NCI-H69 (cell line): ENCODE measurements at regions not wholly inside any gene's neighbourhood (a gene's known extent, or its start where the extent isn't known, plus 50 kb on each side); places are given as distances from the start of the nearest gene placed in this dataset.
"Not testable (repeated sequence)": the region's sequence is repeated elsewhere in the genome, so short reads cannot be mapped to it uniquely, and the experiment has no call there.

Experiments used
- DNase-seq: peaks from one replicate; lab custom pipeline; 2025; lab: John Stamatoyannopoulos, UW

DNA sequence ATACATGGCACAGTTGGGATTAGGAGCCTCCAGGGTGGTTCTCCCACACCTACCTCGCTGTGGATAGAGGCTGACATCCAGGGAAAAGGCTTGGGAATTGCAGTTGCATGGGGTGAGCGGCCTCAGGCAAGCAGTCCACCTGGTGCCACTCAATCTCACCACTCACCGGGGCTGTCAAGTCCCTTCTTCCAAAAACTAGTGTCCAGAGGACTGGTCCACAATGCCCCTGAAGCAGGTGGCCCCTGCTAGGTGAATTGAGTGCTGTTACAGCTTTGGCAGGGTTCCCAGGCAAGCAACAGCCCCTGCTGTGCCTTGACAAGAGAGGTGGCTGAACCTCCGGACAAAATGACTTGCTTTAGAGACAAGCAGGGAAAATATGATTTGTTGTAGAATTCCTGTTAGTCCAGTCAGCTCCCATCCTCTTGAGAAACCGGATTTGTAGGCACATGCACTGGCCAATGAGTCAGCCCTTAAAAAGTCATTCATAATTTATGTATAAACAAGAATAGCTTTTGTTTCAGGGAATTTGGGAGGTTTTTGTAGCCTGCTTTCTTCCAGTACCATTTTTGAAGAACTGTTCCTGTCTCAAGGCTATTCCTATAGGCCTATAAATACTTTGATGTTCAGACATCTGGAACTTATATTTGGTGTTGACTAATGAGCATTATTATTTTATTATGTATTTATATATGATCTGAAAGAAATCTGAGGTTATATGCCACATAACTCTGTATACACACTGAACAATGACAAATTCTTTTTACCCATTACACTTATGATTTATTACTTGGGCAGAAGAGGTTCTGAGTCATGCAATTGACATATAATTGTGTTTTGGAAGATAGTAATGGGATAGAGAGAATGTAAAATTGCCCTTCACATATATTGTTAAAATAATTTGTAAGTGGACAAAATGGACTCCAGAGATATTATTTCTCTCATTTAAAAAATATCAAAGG, 411.1 kb downstream of the ACTL7B start:
- peak; percentile 98 for DNase-seq

DNA sequence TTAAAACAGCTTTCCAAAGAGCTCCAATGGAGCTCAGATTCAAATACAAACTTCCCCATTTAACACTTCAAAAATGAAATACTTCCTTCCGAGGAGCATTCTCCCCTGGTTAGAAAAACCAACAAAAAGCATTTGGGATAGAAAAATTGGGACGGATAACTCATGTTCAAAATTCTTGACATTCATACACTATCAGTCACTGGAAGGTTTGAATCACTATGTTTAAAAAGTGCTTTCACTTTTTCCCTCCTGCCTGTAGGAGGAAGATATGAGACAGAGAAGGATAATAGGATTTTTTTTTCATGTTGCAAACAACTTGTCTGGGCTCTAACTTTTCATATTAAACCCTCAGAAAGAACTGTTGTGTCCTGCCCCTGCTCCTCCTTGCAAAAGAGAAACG, 412.0 kb downstream of the ACTL7B start:
- DNase-seq: peak; percentile 23

DNA sequence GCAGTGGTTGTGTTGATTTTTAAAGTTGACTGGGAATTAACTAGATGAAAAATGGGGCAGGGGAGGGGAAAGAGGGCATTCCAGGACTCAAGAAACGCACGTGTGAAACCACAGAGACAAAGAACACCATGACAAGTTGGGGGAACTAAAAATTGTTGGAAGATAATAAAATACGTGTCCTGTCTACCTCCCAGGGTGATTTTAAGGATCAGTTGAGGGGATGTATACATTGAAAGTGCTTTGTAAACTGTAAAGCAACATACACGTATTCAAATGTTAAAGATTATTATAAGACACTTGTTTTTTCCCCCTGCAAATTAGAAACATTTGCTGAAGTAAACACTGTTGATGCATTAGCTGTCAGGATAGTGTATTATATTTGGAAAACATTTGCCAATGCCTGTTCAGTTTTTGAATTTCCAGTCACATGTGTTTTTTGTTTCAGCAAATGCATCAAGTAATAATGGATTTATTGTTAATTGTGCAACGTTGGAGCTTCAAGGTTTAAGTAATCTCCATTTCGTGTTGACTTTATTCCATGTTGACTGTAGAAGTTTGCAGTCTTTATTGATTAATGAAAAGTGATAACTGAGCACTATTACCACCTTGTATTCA, 412.7 kb downstream of the ACTL7B start:
- peak; percentile 31 for DNase-seq

DNA sequence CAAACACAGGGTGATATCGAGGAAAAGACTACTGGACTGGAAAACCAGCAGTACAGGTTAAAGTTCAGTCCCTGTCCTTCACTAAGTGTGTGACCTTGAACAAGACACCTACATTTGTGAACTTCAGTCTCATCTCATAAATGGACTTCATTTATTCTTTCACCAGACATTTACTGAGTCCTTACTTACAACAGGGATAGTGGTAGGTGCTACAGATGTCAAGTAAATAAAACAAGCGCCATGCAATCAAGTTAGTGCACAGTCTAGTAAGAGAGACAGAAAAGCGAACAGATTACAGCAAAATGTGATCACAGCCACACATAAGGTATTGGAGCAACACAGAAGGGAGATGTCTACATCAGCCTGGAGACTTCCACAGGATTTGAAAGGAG, 413.2 kb downstream of the ACTL7B start:
- no peak for DNase-seq

DNA sequence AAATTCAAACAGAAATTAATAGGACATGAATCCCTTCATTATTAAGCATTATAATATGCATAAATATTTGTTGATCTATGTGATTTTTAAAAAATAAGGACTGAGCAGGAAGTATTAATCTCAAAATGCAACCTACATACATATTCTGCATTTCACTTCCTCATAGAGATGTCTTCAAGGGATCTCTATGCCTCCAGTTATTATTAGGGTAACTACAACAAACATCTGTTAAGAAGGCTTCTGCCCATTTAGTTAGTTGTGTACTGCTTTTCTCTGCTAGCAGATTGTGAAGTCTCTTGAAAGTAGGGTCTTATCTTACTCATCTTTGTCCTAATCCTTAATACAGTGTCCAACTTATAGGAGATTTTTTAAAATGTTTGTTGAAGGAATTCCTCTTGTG, 414.1 kb downstream of the ACTL7B start:
- DNase-seq: no peak

DNA sequence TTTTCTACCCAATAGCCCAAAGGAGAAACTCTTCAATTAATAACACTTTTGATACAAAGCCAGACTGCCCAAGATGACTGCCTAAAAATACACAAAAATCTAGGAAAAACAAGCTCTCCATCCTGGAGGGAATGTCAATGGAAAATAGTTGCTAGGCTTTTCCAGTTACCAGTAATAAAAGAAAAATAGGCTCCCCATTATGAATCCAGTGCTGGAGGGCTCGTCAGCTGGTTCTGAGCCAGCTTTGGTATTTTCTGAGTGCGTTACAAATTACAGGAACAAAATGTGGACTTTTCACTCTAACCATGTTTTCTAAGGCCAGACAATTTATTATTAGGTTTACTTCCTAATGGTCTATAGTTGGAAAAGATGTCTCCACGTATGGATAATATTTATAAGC, 414.5 kb downstream of the ACTL7B start:
- DNase-seq: no peak

DNA sequence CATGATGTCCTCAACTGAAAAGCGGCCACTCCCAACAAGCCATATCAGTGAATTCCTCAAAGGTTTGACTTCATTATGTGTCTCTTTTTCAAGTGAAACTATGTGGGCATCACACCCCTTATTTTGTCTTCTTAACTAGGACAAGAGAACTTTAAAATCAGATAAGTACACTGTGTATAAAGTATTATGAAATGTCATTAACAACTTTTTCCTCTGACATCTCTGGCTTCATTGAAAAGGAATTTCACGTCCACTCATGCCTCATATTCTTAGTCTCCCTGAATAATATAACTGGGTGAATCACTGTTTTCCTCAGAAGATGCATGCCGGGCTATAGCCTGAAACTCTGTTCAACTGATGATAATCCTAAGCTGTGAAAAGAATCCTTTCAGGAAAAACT, 415.8 kb downstream of the ACTL7B start:
- no peak for DNase-seq

DNA sequence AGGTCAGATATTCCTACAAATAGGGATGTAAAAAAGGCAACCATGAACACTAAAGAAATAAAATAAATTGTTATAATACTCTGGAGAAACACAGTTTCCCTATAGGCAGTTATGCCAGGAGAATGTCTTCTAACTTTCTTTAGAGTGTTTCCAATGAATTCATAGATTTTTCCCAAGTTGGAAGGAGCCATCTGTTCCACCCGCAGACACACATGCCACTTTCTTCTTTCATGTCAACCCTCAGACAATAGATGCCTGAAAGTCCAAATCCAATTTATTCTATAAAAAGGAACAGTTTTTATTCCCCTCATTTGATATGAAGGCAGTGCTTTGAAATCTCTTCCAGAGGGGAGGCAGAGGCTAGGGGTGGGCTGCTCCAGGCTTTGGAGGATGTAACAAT, 418.1 kb downstream of the ACTL7B start:
- DNase-seq: no peak

DNA sequence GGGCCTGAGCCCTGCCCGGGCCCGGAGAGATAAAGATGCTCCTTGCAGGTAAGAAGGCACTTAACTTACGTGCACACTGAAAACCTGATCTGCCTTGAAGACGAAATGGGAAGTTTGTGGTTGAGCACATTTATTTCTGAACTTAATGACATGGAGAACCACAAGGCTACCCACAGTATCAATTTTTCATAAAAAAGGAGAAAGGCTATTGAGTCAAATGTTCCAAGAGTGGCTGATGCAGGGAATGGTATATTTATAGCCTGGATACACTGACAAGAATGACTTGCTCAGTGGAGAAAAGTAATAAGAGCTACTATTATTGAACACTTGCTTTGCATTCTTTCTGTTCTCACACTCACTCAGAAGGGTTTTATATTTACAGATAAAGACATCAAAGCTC, 419.3 kb downstream of the ACTL7B start:
- DNase-seq: no peak

DNA sequence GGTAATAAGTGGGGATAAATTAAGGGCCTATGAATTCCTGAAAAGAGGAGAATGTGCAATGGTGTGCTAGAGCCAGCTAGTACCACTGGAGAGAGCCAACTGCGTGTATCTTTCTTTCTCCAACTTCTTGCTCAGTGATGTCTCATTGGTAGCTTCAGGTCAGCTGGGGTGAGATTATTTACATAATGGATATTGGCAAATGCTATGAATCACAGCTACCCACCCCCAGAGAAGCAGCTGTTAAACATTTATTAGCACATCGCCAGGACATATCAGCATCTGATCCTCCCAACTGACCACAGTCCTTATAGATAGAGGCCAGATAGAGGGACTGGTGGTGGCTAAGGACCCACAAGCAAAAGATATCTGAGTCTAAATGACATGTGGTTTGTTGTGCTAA, 421.3 kb downstream of the ACTL7B start:
- no peak for DNase-seq

DNA sequence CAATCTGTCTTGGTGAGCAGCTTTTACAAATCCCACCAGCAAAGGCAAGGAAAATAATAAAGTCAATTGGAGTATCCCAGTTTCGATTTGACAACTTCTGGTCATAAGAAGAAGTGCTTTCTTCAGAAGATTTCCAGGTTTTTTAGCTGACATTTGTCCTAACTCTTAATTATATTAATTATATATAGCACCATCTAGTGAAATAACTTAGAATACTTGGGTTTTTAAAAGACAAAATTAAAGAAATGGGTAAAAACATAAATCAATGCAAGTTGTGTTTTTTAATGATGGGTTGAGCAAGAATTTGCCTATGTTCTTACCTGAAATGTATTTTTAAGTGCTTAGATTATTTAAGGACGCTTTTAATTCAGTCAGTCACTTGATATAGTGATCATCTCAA, 421.8 kb downstream of the ACTL7B start:
- DNase-seq: no peak

DNA sequence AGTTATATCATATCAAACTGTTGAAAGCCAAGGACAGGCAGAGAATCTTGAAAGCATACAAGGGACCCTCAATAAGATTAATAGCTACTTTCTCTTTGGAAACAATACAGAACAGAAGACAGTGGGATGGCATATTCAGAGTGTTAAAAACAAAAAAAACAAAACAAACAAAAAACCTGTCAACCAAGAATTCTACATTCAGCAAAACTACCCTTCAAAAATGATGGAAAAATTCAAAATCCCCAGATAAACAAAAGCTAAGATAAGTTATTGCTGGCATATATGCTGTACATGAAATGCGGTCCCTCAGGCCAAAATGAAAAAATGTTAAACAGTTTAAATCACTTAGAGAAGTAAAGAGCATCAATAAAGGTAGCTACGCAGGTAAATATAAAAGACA, 425.1 kb downstream of the ACTL7B start:
- no peak for DNase-seq

DNA sequence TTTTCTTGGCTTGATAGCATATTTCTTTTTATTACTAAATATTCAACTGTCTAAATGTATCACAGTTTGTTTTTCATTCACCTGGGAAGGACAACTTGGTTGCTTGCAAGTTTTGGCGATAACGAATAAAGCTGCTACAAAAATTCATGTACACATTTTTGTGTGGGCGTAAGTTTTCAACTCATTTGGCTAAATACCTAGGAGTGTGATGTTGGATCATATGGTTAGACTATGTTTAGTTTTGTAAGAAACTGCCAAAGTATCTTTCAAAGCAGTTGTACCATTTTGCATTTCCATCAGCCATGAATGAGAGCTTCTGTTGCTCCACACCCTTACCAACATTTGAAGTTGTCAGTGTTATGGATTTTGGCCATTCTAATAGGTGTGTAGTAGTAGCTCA, 428.0 kb downstream of the ACTL7B start:
- no peak for DNase-seq

DNA sequence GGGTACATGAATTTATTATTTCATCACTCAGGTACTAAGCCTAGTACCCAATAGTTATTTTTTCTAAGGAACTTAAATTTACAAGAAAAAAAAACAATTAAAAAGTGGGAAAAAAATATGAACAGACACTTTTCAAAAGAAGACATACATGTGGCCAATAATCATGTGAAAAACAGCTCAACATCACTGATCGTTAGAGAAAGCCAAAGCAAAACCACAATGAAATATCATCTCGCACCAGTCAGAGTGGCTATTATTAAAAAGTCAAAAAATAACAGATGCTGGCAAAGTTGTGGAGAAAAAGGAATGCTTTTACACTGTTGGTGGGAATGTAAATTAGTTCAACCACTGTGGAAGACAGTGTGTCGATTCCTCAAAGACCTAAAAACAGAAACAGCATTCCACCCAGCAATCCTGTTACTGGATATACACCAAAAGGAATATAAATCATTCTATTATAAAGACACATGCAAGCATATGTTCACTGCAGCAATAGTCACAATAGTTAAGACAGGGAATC, 429.3 kb downstream of the ACTL7B start:
- not testable (repeated sequence) for DNase-seq

DNA sequence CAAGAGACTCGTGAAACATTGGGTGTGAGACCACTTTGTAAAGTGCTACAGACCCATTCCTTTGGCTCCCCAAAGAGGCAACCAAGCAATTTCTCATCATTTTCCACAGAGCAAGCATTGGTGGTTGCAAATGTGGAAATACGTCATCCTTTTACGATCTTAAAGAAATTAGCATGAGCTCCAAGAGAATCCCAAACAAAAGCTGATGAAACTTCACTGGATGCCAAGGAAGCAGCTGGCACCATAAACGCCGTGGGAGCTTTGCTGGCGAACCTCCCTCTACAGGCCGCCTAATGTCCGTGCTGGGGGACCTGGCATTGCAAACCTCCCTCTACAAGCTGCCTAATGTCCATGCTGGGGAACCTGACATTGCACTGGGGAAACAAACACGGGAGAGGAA, 432.4 kb downstream of the ACTL7B start:
- no peak for DNase-seq

DNA sequence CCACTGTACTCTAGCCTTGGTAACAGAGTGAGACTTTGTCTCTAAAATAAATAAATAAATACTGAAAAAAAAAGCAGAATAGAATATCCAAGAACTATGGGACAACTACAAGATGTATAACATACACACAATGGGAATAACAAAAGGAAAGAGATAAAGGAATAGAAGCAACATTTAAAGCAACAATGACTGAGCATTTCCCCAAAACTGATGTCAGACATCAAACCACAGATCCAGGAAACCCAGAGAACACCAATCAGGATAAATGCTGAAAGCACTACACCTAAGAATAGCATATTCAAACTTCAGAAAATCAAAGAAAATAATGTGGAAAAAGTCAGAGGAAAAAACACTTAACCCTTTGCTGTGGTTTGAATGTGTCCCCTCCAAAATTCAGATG, 436.4 kb downstream of the ACTL7B start:
- DNase-seq: no peak

DNA sequence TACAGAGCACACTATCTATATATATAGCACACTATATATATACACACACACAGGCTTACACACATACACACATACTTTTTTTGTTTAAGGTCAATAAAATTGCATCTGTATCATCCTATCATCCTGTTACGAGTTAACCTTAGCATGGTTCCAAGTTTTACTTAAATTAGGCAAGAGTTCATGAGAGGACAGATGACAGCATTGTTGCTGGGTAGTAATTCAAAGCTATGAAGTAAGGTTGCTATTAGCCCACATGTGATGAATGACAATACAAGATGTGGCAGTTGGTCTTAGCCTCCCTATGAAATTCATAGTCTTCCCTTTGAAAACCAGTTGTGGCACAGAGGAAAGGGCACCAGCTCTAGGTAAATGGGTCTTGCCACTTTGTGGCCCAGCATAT, 438.1 kb downstream of the ACTL7B start:
- no peak for DNase-seq

DNA sequence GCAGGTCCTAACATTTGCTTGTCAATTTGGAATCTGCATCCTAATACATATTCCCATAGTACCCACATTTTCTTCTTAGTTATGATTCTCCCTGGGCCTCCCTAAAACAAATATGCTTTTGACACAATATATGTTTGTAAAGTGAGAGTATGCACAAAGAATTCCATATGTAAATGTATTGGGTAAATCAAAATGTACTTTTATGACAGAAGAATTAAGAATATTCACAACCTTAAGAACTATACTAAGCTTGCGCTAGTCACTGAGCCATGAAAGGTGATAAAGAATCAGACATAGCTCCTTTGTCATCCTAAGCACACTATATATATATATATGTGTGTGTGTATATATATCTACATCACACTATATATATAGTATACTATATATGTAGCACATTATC, 438.5 kb downstream of the ACTL7B start:
- DNase-seq: no peak

DNA sequence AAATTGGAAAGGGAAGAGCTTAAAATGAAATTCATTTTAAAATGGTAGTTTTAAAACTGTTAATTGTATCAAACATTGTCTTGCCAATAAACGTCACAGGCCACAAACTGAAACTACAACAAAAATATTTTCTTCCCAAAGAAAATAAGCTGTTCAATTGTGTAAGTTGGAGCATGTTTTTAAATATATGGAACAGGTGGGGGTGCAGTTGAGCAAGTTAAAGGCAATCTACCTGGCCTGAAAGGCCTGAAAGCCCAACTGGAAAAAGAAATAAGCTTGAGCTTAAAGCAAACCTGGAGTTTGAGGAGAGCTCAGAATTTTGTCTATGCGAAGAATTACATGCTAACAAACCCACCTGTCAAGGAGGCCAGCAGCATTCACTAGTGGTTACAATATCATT, 439.5 kb downstream of the ACTL7B start:
- peak; percentile 18 for DNase-seq

DNA sequence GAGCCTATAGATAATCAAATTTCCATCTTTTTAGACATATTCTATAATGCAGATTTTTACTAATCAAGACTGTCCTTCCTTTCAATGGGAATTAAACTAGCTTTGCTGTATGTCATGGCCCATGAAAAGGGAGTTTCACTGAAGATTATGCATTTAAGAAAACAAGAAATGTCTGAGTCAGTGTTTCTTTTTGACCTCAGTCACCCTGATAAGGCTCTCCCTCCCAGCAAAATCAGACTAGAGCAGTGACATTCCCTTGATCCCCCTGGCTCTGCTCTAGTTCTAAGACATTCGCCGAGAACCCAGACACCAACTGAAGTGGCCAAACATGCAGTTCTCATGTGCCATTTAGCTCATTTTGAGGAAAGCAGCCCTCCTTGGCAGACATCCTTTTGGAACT, 442.0 kb downstream of the ACTL7B start:
- no peak for DNase-seq

DNA sequence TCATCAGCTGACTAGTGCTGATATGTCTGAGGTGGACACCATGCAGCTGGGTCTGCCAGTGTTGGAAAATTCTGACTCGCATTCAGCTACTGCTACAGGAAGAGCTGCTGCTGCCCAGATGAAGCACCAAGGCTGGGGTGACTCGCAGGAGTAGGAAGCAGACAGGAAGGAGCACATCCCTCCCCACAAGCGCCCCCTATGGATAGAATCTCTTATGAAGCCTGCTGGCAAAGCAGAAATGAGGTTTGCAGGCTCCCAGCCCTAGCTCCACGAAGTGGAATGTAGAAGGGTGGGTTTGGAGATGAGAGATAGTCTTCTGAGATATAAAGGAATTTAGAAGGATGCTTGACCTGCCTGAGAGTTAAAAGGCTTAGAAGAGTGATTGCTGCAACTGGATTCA, 443.0 kb downstream of the ACTL7B start:
- peak; percentile 65 for DNase-seq

DNA sequence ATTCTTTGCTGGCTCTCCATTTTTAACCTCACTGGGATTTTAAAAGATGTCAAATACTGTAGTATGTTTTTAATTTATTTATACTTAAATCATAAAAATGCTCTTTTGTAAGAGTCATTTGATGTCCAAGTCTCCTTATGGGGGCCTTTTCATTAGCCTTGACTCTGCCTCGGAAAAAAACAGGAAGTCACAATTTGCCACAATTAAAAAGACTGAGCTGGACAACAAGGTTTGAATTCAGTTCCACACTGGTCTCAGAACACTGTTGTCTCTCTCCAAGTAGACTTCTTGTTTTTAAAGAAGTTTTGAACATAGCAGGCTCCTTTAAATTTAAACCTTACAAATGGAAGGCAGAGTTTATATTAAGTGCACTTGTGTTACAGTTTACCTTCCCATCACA, 444.2 kb downstream of the ACTL7B start:
- no peak for DNase-seq

DNA sequence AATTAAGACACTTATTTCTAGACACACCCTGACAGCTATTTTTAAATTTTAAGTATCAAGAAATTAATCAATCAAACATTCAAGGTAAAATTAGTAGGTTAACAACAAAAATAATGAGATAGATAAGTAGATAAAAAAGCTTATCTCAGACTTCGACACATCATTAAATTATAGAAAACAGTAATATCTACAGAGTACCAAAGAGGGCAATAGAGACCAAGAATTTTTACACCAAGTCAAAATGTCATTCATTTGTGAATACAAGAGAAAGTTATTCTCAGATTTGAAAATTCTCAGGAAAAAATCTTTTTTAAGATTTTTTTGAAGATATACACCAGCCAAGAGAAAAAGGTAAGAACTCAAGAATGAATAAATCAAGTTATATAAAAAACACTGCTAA, 445.6 kb downstream of the ACTL7B start:
- DNase-seq: no peak
